Stimulated activated CD4-positive, alpha-beta T cell treated with anti-CD3 and anti-CD28 coated beads, Interleukin-1b, Interleukin-23, amount 100 ng/mL, for 48 hours (primary cell): ENCODE measurements at regions not wholly inside any gene's neighbourhood (a gene's known extent, or its start where the extent isn't known, plus 50 kb on each side); places are given as distances from the start of the nearest gene placed in this dataset.

Source experiments
- DNase-seq: peaks from one replicate; pipeline ENCODE4 v3.0.0-alpha.2; 2020

DNA sequence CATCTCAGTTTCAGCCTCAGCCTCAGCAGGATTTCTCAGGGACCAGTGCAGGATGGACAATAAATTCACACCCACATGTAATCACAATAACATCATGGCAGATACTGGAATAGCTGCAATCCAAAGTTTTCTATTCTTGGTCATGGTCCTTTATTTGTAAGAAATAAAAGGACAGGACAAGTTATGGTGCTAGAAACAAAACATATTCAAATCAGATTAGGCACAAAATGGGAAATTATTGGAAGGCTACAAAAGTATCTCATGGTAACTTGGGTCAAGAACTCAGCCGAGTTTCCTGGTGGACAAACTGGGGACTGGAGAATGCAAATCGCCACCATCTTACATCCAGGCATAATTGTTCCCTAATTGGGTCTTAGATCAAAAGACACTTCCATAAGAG is 1768.2 kb upstream of the WWC1 start:
- no peak for DNase-seq

DNA sequence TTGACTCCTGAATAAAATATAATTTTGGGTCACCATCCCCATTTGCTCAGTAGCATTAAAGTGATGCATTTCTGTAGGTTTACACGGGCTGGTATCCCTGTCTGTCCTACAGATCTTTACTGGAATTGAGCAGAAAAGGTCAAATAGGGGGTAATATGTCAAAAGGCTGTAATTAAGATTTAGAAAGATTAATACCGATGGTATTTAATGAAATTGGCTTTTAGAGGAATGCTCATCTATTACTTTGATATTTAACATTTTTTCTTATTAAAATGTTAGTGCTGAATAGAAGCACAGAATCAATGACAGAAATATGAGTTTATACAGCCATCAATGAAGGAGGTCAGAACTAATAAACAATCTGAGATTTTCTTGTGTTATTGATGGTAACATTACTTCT is 1762.2 kb upstream of the WWC1 start:
- DNase-seq, result no peak

DNA sequence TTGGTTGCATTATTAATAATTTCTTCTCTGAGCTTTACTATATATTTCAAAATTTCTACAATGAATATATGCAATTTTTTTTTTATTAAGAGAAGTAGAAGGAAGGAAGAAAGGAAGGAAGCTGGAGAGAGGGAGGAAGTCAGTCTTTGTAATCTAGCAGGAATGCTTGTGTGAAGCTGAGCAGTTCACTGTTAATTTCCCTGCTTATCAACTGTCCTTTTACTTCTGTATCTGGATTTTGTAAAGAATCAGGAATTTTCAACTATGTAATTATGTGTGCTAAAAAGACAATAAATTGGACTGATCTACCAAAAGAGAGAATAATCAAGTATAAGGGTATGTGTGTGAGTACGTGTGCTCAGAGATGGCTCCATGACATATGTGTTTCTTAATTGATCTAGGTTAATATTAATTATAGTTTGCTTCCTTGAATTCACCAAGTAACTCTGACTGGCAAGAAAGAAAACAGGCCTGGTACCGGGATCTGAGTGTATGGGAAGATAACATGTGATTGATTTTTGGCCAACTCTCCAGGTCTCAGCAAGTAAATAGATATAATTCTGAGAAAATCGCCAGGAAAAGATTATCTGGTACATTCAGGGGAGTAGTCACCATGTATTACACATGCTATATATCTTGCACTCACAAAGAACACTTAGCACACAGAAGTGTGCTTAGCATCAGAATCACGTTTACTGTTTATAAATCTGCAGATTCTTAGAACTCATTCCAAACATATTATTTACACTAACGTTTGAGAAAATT is 1758.8 kb upstream of the WWC1 start:
- no peak for DNase-seq

DNA sequence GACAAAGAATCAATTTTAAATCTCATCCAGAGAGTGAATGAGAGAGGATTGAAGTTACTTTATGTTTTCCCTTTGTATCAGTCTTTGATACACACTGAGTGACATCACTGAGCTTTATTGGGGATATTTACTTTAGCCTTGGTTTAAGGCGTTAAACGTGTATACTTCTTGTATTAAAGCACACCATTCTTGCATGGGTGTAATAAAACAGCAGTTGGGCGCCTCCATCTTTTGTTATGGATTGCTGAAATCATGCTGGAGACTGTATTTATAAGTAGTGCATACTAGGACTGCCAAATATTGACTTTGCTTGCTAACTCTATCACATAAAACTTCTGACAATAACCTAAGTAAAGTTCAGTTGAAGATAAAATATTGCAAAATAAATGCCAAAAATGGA is 1755.8 kb upstream of the WWC1 start:
- no peak for DNase-seq

DNA sequence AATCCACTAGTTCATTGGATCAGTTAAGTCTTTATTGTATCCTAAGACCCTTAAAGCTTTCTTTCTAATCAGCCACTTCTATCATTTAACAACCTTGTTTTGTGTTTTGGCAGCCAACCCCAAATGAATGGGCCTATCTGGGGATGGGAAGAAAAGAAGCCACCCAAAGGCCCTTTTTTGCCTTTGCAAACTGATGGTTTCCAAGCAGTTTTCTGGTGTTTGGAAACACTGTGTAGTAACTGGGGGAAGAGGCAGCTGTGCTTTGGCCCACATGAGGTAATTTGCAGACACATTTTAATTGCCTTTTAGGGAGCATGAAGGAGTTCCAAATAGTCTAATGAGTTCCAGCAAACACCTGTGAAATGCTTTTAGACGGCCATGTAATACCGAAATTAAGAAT is 1751.3 kb upstream of the WWC1 start:
- DNase-seq, result no peak

DNA sequence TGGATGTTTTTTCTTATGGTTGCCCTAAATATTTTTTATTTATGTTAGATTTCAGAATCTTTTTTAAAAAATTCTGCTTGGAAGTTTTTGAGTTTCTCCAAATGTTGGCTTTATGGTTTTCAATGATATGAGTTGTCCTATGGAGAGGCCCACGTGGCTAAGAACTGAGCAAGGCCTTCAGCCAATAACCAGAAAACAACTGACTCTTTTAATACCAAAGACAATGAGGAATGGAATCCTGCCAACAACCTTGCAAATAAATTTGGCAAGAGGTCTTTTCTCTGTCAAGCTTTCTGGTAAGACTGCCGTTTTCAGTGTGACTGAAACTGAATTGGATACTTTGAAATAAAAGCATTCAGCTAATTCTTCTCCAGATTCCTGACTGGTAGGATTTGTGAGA is 1740.1 kb upstream of the WWC1 start:
- DNase-seq, result no peak

DNA sequence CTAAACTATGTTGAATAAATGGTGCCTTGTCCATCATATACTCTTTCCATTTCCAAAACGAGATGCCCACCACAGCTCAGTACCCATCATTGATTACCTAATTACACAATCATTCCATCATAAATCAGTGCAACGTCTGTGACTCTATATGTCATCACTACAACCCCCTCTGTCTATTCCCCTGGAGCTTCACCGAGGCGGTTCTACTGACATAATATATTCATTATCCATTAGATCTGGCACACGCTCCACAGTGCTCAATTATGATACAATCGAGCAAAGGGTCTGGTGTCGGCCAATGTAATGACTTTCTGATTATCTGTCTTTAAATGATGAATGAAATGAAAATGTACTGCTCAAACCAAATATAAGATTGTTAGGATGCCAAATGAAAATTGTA is 1737.7 kb upstream of the WWC1 start:
- no peak for DNase-seq

DNA sequence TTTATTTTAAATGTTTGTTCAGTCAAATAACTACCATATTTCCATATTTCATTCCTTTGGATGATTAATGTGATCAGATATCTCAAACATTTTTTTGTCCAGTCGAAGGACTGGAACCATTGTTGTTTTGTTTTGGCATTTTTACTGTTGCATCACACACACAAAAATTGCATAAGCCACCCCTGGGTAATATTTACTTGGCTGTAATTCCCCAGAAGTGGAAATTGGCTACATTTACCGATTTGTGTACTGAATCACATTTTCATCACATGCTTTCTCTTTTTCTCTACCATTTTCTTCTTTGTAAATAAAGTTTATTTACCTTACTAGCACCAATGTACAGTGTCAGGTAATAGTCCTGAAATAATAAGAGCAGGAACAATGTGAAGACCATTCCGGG is 1729.7 kb upstream of the WWC1 start:
- no peak for DNase-seq

DNA sequence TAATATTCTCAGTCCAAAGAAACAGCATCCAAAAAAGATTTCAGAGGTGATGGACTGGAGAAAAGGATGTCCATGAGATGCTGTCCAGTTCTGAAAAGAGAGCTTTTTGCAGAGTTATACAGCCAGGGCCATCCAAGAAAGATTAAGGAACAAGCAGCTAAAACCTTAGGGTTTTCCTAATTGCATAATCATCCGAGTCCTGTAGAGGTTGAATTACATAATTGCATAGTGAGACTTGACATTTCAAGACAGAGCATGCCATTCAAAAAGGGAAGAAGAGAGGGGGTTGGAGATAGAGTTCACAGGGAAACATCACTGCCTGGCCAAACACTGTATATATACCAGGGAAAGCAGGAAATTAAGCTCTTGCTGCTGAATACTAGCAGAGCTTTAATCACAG is 1729.2 kb upstream of the WWC1 start:
- no peak for DNase-seq

DNA sequence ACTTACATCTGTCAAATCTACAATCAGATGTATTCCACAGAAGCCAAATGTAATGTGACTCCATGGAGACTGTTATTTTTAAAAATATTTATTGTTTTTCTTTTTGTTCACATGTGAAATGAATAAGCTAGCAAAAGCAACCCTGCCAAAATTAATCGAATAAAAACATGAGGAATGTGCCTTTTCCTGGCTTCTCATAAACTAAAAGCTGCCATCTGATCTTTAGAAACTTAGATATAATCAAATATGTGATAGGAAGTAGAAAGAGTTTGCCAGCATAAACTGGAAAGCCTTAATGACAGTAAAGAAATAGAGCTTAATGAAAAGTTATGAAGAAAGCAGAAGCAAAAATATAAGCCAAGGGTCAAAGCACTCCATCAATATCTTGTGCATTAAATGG is 1724.7 kb upstream of the WWC1 start:
- DNase-seq, result no peak

DNA sequence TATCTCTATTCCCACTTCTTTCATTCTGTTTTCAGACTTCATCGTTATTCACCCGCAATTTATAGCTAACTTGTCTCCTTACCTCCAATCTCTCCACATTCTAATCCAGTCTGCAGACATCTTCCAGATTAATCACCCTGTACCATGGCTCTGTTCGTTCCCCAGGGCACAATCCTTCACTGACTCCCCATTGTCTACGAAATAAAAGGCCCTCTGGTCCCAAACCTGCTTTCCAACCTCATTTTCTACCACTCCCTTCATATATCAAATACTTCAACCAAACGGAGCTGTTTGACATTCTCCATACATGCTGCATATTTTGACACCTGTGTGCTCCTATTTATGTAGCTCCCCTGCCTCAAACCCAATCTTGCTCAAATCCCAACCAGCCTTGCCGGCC is 1720.6 kb upstream of the WWC1 start:
- DNase-seq, result no peak

DNA sequence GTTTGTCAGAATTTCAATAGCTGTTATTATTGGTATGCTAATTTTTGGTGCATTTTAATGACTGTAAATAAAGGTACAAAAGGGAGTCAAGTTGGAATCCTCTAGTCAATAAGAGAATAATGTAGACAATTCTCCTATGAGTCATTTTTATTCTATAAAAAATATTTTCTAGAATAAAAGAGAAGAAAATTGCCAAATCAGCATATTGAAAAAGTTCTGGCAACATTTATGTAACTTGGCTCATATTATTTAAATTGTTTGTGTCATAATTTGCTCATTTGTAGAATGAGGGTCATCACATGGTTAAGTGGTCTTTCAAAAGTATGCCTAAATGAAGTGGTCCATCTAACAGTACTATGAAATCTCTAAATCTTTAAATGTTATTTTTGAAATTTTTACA is 1719.8 kb upstream of the WWC1 start:
- DNase-seq, result no peak

DNA sequence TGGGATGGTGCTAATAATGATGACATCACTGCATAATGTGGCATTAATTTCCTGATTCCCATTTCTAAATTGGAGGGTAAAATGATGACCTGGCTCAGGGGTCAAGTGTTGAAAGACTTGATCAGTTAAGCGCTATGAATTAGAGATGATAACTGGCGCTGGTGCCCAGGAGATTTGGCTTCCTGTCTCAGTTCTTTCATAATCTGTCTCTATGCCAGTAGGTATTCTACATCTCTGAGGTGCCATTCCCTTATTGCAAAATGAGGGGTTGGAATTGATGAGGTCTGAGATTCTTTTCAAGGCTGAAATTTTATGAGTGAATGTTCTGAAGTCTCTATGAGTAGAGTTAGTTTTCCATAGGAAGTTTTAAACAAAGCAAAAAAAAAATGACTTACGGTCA is 1715.1 kb upstream of the WWC1 start:
- no peak for DNase-seq

DNA sequence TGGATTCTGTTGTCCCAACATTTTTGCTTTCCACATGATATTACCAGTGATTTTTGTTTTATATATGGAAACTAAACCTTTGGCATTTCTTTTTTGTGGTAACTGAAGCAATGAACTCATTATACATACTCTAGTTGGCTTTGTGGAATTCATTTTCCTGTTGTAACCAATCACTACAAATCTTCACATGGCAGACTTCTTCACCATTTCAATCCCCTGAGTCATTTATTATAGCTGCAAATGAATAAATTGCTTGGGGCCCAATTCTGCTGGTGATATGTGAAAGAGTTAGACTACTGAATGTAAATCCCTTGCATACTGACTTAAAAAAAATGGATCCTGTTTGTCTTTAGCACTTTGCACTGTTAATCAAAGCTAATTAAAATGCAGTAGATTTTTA is 1709.6 kb upstream of the WWC1 start:
- no peak for DNase-seq

DNA sequence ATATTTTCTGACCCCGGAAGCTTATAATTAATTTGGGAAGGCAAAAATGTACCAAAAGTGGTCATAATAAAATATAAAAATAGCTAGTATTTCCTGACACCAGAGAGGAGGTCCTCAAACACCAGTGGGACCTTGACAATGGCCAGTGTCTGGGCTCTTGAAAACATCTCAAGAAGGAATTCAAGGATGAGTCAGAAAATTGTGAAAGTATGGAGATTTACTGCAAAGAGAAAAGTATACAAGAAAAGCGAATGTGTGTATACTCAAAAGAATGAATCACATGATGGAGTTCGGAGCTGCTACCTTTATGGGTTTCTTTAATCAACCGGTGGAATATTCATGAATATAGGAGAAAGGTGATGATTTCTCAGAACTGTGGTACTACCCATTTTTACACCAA is 1709.0 kb upstream of the WWC1 start:
- no peak for DNase-seq

DNA sequence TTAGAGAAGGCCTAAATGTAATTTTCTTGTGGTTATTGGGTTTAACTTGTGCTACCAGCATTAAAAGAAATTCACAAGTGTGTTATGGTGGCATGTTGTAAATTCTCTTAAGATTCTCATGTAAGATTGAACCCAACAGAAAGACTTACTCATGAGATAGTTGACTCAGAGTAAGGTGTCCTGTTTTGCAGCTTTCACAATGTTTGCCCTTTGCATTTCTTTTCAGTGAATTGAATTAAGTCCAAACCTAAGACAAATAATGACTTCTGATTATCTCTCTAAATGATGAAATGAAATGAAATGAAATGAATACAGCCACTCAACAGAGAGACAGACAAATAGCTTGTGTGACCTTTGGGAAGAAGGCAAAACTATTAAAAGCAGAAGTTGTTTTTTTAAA is 1696.9 kb upstream of the WWC1 start:
- no peak for DNase-seq

DNA sequence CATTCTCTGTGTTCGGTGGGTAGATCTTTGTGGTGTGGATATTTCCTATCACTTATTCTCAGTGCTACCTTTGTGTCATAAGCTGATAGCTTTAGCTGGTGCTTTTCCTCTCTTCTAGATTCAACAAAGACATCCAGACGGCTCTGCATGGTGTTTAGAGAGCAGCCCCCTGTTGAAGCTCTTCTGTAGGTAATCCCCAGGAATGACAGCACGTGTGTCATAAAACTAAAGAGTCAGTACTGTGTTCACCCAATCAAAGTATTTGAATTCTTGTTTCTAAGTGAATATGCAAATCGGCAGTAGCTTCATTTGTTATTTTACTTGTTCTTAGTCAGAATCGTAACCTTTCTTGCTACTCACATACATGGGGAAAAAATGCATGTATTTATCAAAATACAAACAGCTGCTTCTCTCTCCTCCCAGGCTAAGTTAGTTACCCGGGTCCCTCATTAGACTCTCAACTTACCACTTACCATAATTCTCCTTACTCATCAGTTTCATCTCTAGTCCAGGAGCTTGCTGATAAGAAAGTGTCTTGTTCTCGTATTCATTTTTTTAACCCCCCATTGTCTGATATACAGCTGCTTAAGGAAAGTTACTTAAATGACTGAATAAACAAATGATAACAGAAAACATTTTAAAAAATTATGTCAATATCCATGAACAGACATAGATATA is 1696.0 kb upstream of the WWC1 start:
- DNase-seq, result no peak

DNA sequence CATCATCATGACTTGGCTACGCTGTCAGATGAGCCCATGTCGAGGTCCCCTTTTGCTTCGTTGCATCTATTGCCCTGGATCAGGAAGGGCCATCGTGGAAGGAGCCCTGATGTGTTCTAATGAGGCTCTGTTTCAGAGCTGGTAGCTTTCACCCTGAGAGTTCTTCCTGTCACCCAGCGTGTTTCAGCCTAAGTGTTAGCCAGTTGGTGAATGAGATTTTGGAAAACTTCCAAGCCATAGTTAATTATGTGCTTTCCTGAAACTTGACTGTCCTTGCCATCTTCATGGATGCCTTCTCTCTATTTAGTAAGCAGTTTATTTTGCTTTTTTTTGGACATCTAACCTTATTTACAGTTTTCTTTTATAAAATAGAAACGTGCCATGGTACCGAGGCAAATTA is 1695.4 kb upstream of the WWC1 start:
- no peak for DNase-seq

DNA sequence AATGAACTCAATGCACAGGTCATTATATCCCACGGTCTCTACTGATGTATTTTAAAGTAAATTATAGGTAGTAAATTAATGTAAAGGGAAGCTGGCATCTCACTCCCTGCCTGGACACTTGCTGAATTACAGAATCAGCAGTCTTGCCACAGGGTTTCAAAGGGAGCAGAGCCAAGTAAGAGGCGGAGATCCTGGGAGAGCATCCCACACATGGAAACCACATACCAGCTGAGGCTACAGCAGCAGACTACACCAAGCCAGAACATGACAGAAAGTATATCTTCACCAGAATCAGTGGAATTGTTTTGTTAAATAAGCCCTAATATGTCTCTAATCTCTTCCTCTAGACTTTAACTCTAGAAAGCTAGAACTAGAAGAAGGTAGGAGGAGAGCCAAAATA is 1689.2 kb upstream of the WWC1 start:
- DNase-seq, result no peak

DNA sequence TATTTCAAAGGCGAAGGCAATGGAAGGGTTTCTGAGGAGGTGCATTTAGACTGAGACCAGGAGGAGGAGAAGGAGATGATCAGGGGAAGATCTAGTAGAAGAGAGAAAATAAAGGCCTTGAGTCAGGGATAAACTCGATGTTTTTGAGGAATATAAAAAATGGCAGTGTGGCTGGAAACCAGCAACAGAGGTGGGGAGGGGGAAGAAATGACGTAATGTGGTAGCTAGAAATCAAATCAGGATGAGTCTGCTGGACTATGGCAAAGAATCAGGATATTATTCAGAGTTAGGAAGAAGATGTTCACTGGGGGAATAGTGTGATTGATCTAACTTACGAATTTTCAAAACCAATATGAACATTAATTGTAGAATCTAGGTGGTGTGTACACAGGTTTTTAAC is 1673.9 kb upstream of the WWC1 start:
- no peak for DNase-seq

DNA sequence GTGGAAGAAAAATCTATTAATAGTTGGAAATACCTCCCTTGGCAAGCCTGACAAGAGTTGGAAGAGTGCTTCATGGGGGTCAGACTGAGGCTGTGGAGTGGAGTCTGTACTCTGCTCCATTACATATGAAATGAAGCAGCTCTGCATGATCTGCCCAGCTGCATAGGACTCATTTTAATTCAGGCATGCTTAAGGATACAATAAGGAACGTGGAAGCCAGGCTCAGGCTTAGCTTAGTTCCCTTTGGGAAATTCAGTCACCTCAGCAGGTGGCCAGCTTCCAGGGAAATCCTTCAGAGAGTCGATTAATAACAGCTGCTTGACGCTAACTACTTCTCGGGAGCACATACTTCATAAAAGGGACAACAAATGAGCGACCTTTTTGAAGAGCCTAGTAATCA is 1672.9 kb upstream of the WWC1 start:
- no peak for DNase-seq

DNA sequence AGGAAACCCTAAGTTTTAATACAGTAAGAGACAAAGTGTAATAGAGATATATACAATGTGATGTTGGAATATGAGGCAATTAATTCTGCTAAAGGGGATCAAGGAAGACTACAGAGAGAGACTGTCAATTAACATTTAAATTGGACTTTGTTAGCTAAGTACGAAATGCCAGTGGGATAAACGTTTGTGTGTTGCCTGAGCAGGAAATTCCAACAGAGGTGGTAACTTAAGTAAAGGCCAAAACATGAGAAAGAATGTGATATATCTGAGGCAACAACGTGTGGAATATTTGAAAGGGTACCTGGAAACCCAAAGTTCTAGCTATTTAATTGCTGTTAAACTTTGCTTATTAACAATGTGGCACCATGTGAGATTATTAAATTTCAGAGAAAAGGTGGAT is 1666.9 kb upstream of the WWC1 start:
- DNase-seq, result no peak

DNA sequence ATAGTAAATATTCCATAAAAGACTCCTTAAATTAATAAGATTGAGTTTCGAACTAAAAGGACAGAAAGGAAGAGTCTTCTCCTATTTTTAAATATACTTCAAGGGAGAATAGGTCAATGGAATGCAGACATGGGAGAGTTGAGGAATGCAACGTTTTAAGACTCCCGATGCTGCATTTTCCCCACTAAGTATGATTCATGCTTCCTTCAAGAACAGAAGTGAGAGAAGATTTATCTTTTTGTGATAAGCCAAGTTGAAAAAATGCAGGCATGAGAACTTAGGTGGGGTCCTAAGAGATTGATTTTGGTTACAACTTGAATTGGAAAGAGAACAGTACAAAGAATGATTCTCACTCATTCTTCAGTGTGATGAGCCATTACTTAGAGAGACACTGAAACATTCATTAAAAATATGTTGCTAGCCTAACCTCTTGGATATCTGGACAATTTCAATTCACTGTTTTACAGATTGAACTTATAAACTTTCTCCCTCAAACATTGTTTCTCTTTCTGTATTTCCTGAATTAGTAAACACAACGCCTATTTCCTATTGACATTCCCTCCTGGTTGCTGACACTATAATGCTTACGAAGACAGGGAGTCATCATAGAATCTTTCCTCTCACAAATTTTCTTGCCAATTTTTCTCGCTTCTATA is 1666.1 kb upstream of the WWC1 start:
- no peak for DNase-seq

DNA sequence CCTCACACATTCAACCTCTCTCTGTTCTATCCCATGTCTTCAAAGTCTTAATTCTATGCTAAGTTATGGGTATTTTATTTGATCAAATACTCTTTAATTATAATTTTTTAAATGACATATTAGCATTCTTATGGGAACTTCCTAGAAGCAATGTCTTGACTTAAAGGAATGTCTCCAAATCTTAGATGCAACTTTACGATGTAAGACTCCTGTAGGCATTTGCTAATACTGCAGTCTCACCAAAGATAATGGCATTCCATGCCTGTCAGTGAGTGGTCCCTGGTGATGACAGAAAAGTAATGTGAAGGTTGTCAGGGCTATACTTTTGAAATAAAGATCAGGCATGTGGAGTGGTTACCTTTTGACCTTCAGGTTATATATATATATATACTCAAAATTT is 1654.2 kb upstream of the WWC1 start:
- no peak for DNase-seq

DNA sequence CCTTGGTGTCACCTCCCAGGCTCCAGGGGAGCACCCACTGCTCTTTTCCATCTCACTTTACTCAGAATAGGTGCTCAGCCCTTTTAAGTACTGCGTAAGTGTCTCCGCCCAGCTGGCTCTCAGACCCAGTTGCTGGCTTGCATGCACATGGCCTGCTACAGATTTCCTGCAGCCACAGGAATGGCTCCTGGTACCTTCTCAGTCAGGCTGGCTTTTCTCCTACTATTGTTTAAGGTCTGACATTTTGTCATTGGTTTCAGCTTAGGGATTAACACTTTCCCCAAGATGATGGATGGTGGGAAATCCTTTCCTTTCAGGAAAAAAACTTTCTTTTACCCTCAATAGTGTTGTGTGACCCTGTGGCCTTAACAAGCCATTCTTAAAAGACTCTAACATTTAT is 1652.3 kb upstream of the WWC1 start:
- DNase-seq, result no peak
